ENCODE measurements at regions not wholly inside any gene's neighbourhood (a gene's known extent, or its start where the extent isn't known, plus 50 kb on each side); places are given as distances from the start of the nearest gene placed in this dataset.

GRCh38 chr6:170049641-170050561 lies 241.0 kb downstream of the DLL1 start:
- H3K4me3 Mint-ChIP-seq, result no peak overlapping the region
- CTCF ChIA-PET, result no interaction called here
- H3K27me3 Mint-ChIP-seq, result peaks cover 20% of the 10 kb centered on the region
- no peaks in the 10 kb centered on the region for H3K36me3 Mint-ChIP-seq
- no peak overlapping the region for H3K27ac Mint-ChIP-seq
- no peak for DNase-seq
- no peaks in the 10 kb centered on the region for H3K4me1 Mint-ChIP-seq
- peaks cover 5% of the 10 kb centered on the region for H3K9me3 Mint-ChIP-seq

GRCh38 chr6:170048615-170049256 lies 242.1 kb downstream of the DLL1 start:
- no peak for DNase-seq
- CTCF ChIA-PET, result no interaction called here

GRCh38 chr6:170047823-170048222 lies 243.1 kb downstream of the DLL1 start:
- Mint-ChIP-seq H3K36me3 (no peaks in the 10 kb centered on the region), H3K27ac (no peak overlapping the region), H3K9me3 (peaks cover under 1% of the 10 kb centered on the region), H3K4me3 (no peak overlapping the region), H3K4me1 (no peaks in the 10 kb centered on the region), H3K27me3 (peaks cover 20% of the 10 kb centered on the region)
- CTCF ChIA-PET, result no interaction called here
- no peak for DNase-seq

More at GRCh38 chr6:170048615-170049256, 242.1 kb downstream of the DLL1 start:
- Mint-ChIP-seq H3K27ac (no peak overlapping the region), H3K36me3 (no peaks in the 10 kb centered on the region), H3K9me3 (peaks cover 5% of the 10 kb centered on the region), H3K4me3 (no peak overlapping the region), H3K27me3 (peaks cover 20% of the 10 kb centered on the region), H3K4me1 (no peaks in the 10 kb centered on the region)

GRCh38 chr6:170046791-170047626 lies 243.9 kb downstream of the DLL1 start:
- CTCF ChIA-PET, result no interaction called here
- Mint-ChIP-seq H3K36me3 (no peaks in the 10 kb centered on the region), H3K27ac (no peak overlapping the region), H3K9me3 (no peaks in the 10 kb centered on the region), H3K27me3 (peaks cover 20% of the 10 kb centered on the region), H3K4me3 (no peak overlapping the region), H3K4me1 (no peaks in the 10 kb centered on the region)
- no peak for DNase-seq

- Mint-ChIP-seq H3K27ac (no peak overlapping the region), H3K4me1 (no peaks in the 10 kb centered on the region), H3K27me3 (peaks cover 20% of the 10 kb centered on the region), H3K36me3 (no peaks in the 10 kb centered on the region), H3K9me3 (no peaks in the 10 kb centered on the region), H3K4me3 (no peak overlapping the region)
- no peak for DNase-seq
- CTCF ChIA-PET, result no interaction called here
These were observed 244.8 kb downstream of the DLL1 start for GRCh38 chr6:170045981-170046667.

GRCh38 chr6:170045563-170045960 lies 245.3 kb downstream of the DLL1 start:
- Mint-ChIP-seq H3K4me1 (no peaks in the 10 kb centered on the region), H3K36me3 (no peaks in the 10 kb centered on the region), H3K27ac (no peak overlapping the region), H3K9me3 (no peaks in the 10 kb centered on the region), H3K4me3 (no peak overlapping the region), H3K27me3 (peaks cover 20% of the 10 kb centered on the region)
- DNase-seq, result no peak
- CTCF ChIA-PET, result no interaction called here

- no peak overlapping the region for H3K27ac Mint-ChIP-seq
- DNase-seq, result no peak
These were observed 245.9 kb downstream of the DLL1 start for GRCh38 chr6:170044836-170045562.

GRCh38 chr6:170043881-170044790 lies 246.7 kb downstream of the DLL1 start:
- H3K4me1 Mint-ChIP-seq, result no peaks in the 10 kb centered on the region
- H3K27me3 Mint-ChIP-seq, result peaks cover 12% of the 10 kb centered on the region
- no peaks in the 10 kb centered on the region for H3K36me3 Mint-ChIP-seq
- no peak overlapping the region for H3K27ac Mint-ChIP-seq
- CTCF ChIA-PET, result no interaction called here
- no peak for DNase-seq
- H3K4me3 Mint-ChIP-seq, result no peak overlapping the region
- no peaks in the 10 kb centered on the region for H3K9me3 Mint-ChIP-seq

More at GRCh38 chr6:170044836-170045562, 245.9 kb downstream of the DLL1 start:
- H3K4me3 Mint-ChIP-seq, result no peak overlapping the region
- H3K4me1 Mint-ChIP-seq, result no peaks in the 10 kb centered on the region
- CTCF ChIA-PET, result no interaction called here
- no peaks in the 10 kb centered on the region for H3K9me3 Mint-ChIP-seq
- H3K36me3 Mint-ChIP-seq, result no peaks in the 10 kb centered on the region
- H3K27me3 Mint-ChIP-seq, result peaks cover 15% of the 10 kb centered on the region

GRCh38 chr6:170043150-170043819 lies 247.6 kb downstream of the DLL1 start:
- no peaks in the 10 kb centered on the region for H3K36me3 Mint-ChIP-seq
- no peak overlapping the region for H3K27ac Mint-ChIP-seq
- no peak overlapping the region for H3K4me3 Mint-ChIP-seq
- DNase-seq, result no peak
- no peaks in the 10 kb centered on the region for H3K9me3 Mint-ChIP-seq
- H3K27me3 Mint-ChIP-seq, result peaks cover 6% of the 10 kb centered on the region
- H3K4me1 Mint-ChIP-seq, result no peaks in the 10 kb centered on the region
- CTCF ChIA-PET, result no interaction called here

GRCh38 chr6:170042596-170043118 lies 248.2 kb downstream of the DLL1 start:
- Mint-ChIP-seq H3K4me1 (no peaks in the 10 kb centered on the region), H3K9me3 (no peaks in the 10 kb centered on the region), H3K27me3 (peaks cover 6% of the 10 kb centered on the region), H3K27ac (no peak overlapping the region), H3K4me3 (no peak overlapping the region), H3K36me3 (no peaks in the 10 kb centered on the region)
- CTCF ChIA-PET, result no interaction called here
- no peak for DNase-seq

GRCh38 chr6:170042123-170042522 lies 248.8 kb downstream of the DLL1 start:
- Mint-ChIP-seq H3K4me3 (no peak overlapping the region), H3K27me3 (peaks cover 6% of the 10 kb centered on the region), H3K36me3 (no peaks in the 10 kb centered on the region), H3K4me1 (no peaks in the 10 kb centered on the region), H3K9me3 (no peaks in the 10 kb centered on the region), H3K27ac (no peak overlapping the region)
- no peak for DNase-seq
- CTCF ChIA-PET, result no interaction called here

GRCh38 chr6:170041526-170041925 lies 249.4 kb downstream of the DLL1 start:
- CTCF ChIA-PET, result no interaction called here
- Mint-ChIP-seq H3K4me1 (no peaks in the 10 kb centered on the region), H3K4me3 (no peak overlapping the region), H3K27me3 (peaks cover 6% of the 10 kb centered on the region), H3K9me3 (no peaks in the 10 kb centered on the region), H3K27ac (no peak overlapping the region), H3K36me3 (no peaks in the 10 kb centered on the region)
- DNase-seq, result no peak
